IMR-90 (cell line): ENCODE measurements at regions not wholly inside any gene's neighbourhood (a gene's known extent, or its start where the extent isn't known, plus 50 kb on each side); places are given as distances from the start of the nearest gene placed in this dataset.

ENCODE experiments used
- ATAC-seq: fragments of 200-7000 bp; cut with Tn5 transposase; 2 replicates; pipeline ENCODE4 v1.9.1; 2020; ENCODE audit warnings: low read depth, mild to moderate bottlenecking, moderate library complexity
- BruUV-seq: library from RNA; stranded (reverse); fragments of 400-500 nt; replicated peaks from 2 replicates; lab custom pipeline; 2021; lab: Mats Ljungman, UMichigan
- CTCF ChIA-PET: fragments of 300-600 bp; formaldehyde crosslinking; extraction: SDS; loops from one replicate; lab custom pipeline; 2021; ENCODE audit warnings: antibody characterized with exemption; lab: Yijun Ruan, JAX
- POLR2A ChIA-PET: fragments of 300-600 bp; sonication (Branson Sonifier 250); formaldehyde crosslinking; loops from one replicate; lab custom pipeline; 2022; ENCODE audit warnings: antibody characterized with exemption; ENCODE audit not compliant: unreplicated experiment; lab: Charles Lee
- DNase-seq: peaks from one replicate; pipeline ENCODE4 v3.0.0; 2013
- H2AFZ ChIP-seq: replicated peaks from 2 replicates; pipeline ENCODE3; 2013; ENCODE audit warnings: low read length, mild to moderate bottlenecking; ENCODE audit not compliant: poor library complexity
- H2AK5ac ChIP-seq: 2 replicates; pipeline ENCODE4 v1.6.1; 2013; ENCODE audit warnings: low read depth, low read length, inconsistent platforms
- H2AK9ac ChIP-seq: replicated peaks from 2 replicates; pipeline ENCODE3; 2013; ENCODE audit warnings: mild to moderate bottlenecking, low read depth, low read length, moderate library complexity; ENCODE audit not compliant: poor library complexity
- H2BK120ac ChIP-seq: 2 replicates; pipeline ENCODE4 v1.6.1; 2013; ENCODE audit warnings: low read depth, low read length, inconsistent platforms
- H2BK15ac ChIP-seq: 3 replicates; pipeline ENCODE4 v1.6.1; 2013; ENCODE audit warnings: low read depth, low read length, inconsistent platforms
- H2BK20ac ChIP-seq: 2 replicates; pipeline ENCODE4 v1.6.1; 2013; ENCODE audit warnings: low read depth, mild to moderate bottlenecking, inconsistent platforms, low read length, moderate library complexity
- H2BK5ac ChIP-seq: 2 replicates; pipeline ENCODE4 v1.6.1; 2013; ENCODE audit warnings: mild to moderate bottlenecking, low read depth, low read length, inconsistent platforms; ENCODE audit not compliant: poor library complexity, severe bottlenecking
- H3K14ac ChIP-seq: replicated peaks from 2 replicates; pipeline ENCODE4 v1.6.1; 2013; ENCODE audit warnings: low read depth, low read length, inconsistent platforms
- H3K18ac ChIP-seq: 2 replicates; pipeline ENCODE4 v1.6.1; 2013; ENCODE audit warnings: low read depth, low read length, control low read depth
- H3K23ac ChIP-seq: 2 replicates; pipeline ENCODE4 v1.6.1; 2013; ENCODE audit warnings: low read depth, low read length, inconsistent platforms
- H3K27ac ChIP-seq: 2 replicates; pipeline ENCODE4 v1.5.1; 2013; ENCODE audit warnings: mild to moderate bottlenecking, control low read depth, low read length; ENCODE audit not compliant: insufficient read depth
- H3K27me3 ChIP-seq: 2 replicates; pipeline ENCODE4 v1.6.1; 2013; ENCODE audit warnings: low read length; ENCODE audit not compliant: control insufficient read depth, insufficient read depth
- H3K36me3 ChIP-seq: 2 replicates; pipeline ENCODE4 v1.6.1; 2013; ENCODE audit warnings: low read length, mixed read lengths; ENCODE audit not compliant: control insufficient read depth, insufficient read depth
- H3K4ac ChIP-seq: 2 replicates; pipeline ENCODE4 v1.6.1; 2013; ENCODE audit warnings: low read depth, low read length, inconsistent platforms
- H3K4me1 ChIP-seq: 2 replicates; pipeline ENCODE4 v1.6.1; 2013; ENCODE audit warnings: low read length, mixed read lengths; ENCODE audit not compliant: control insufficient read depth, insufficient read depth
- H3K4me2 ChIP-seq: 2 replicates; pipeline ENCODE4 v1.6.1; 2013; ENCODE audit warnings: low read depth, mild to moderate bottlenecking, control low read depth, low read length, moderate library complexity
- H3K4me3 ChIP-seq: 2 replicates; pipeline ENCODE4 v1.5.1; 2013; ENCODE audit warnings: low read depth, mild to moderate bottlenecking, control low read depth, low read length, moderate library complexity; ENCODE audit not compliant: insufficient read depth
- H3K56ac ChIP-seq: 2 replicates; pipeline ENCODE4 v1.6.1; 2013; ENCODE audit warnings: low read length, inconsistent platforms; ENCODE audit not compliant: insufficient read depth; ENCODE audit errors: extremely low read depth
- H3K79me1 ChIP-seq, 2 experiments: 2 replicates each; pipeline ENCODE4 v1.6.1; 2013; ENCODE audit warnings: low read length in 2 of 2, inconsistent platforms in 1 of 2, low read depth in 1 of 2
- H3K9ac ChIP-seq: 2 replicates; pipeline ENCODE4 v1.6.1; 2013; ENCODE audit warnings: low read depth, low read length, control low read depth
- H3K9me1 ChIP-seq: 2 replicates; pipeline ENCODE4 v1.6.1; 2013; ENCODE audit warnings: low read length, inconsistent platforms; ENCODE audit not compliant: insufficient read depth
- H3K9me3 ChIP-seq: 2 replicates; pipeline ENCODE4 v1.6.1; 2013; ENCODE audit warnings: low read length; ENCODE audit not compliant: control insufficient read depth, insufficient read depth
- H4K20me1 ChIP-seq: 2 replicates; pipeline ENCODE4 v1.6.1; 2013; ENCODE audit warnings: low read length, inconsistent platforms; ENCODE audit not compliant: insufficient read depth
- H4K5ac ChIP-seq: 2 replicates; pipeline ENCODE4 v1.6.1; 2013; ENCODE audit warnings: mild to moderate bottlenecking, low read depth, low read length, control low read depth
- H4K8ac ChIP-seq, 2 experiments: 2 replicates each; pipeline ENCODE4 v1.6.1; 2013; ENCODE audit warnings: low read depth in 2 of 2, low read length in 2 of 2, control low read depth in 1 of 2, inconsistent platforms in 1 of 2
- H4K91ac ChIP-seq: 2 replicates; pipeline ENCODE4 v1.6.1; 2013; ENCODE audit warnings: low read depth, low read length, inconsistent platforms; ENCODE audit not compliant: insufficient read depth
- MAZ ChIP-seq: IDR thresholded peaks from 2 replicates; pipeline ENCODE4 v1.6.1; 2012; ENCODE audit warnings: low read depth, mild to moderate bottlenecking, low read length, improper control_type of control experiment, moderate library complexity, borderline replicate concordance
- WGBS, 2 experiments: methylation state at CpG; one replicate each; pipeline versions ENCODE4 v1.1.5 to v1.1.7; 2013; ENCODE audit warnings: missing lambda C conversion rate in 2 of 2; ENCODE audit not compliant: insufficient read length in 1 of 2; ENCODE audit errors: extremely low coverage in 2 of 2; 5-methylcytosine and 5-hydroxymethylcytosine counted together
- dilution Hi-C: fragments of 300-500 bp; cut with HindIII; formaldehyde crosslinking; loops from one replicate; pipeline ENCODE4 v1.14.3; 2018; ENCODE audit warnings: low sequenced_read_pairs; ENCODE audit not compliant: unreplicated experiment
- in situ Hi-C: fragments of 300-500 bp; cut with MboI; formaldehyde crosslinking; loops from 3 replicates; pipeline ENCODE4 v1.14.3; 2019; ENCODE audit warnings: low sequenced_read_pairs, inconsistent platforms, mixed read lengths
- intact Hi-C: fragments of 100-400 bp; cut with micrococcal nuclease; formaldehyde crosslinking; loops from 2 replicates; pipeline ENCODE4 v1.10.0; 2022

DNA sequence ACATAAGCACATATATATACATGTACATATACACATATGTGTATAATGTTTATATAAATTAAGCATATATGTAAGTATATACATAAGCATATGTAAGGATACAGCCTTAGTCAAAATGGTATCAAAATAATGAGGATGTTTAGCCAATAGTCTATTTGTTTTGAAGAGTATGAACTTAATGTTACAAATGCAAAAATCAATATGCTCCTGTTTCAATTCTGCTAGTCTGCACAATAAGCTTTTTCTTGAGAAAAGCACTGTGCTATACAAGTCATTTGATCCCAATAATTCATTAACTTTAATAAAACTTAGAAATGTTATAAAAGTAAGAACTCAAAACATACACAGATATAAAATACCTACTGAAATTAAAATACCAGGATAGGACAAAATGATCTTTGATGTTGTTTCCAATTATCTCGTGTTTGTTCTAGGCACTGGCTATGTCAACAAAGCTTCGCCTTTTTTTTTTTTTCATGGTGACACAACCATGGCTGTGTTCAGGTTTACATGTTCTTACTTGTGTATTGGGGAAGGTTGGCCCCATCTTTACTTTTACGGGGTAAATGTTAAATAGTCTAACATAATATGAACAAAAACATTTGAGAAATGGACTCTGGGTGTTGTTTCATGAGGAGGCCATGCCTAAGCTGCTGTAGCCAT lies 271.1 kb upstream of the CDH19 start:
- intact Hi-C loops = no loop called here
- in situ Hi-C loops = no loop called here

More for the DNA sequence above, 271.1 kb upstream of the CDH19 start:
- CTCF ChIA-PET = no interaction called here
- Histone ChIP-seq H2AK5ac (no peak overlapping the region), H3K14ac (no peak overlapping the region), H2BK20ac (no peak overlapping the region), H4K91ac (no peak overlapping the region), H3K4me1 (no peaks in the 10 kb centered on the region), H2AFZ (no peak overlapping the region), H2BK120ac (no peak overlapping the region), H3K23ac (no peak overlapping the region), H4K5ac (no peak overlapping the region), H3K27ac (no peak overlapping the region), H3K56ac (no peak overlapping the region), H3K9me3 (peaks cover 4% of the 10 kb centered on the region; the same call in 1 of the 2 replicates), H3K4me3 (no peak overlapping the region), H2BK5ac (no peak overlapping the region), H3K4me2 (no peak overlapping the region), H2BK15ac (no peak overlapping the region), H3K9me1 (no peaks in the 10 kb centered on the region), H3K4ac (no peak overlapping the region), H3K18ac (no peak overlapping the region), H4K20me1 (no peaks in the 10 kb centered on the region), H4K8ac (no peak overlapping the region), H3K27me3 (no peaks in the 10 kb centered on the region), H3K36me3 (no peaks in the 10 kb centered on the region), H3K9ac (no peak overlapping the region), H3K79me1 (no peaks in the 10 kb centered on the region), H2AK9ac (no peak overlapping the region)
- no peak for ATAC-seq
- BruUV-seq = no TSS peak
- POLR2A ChIA-PET = no interaction called here
- dilution Hi-C loops = no loop called here
- no peak for DNase-seq
- WGBS, 2 experiments = no CpG with 5 or more reads among the region's 3 CpGs
- no peak for TF ChIP-seq MAZ
